GM21515 (cell line): ENCODE measurements at regions not wholly inside any gene's neighbourhood (a gene's known extent, or its start where the extent isn't known, plus 50 kb on each side); places are given as distances from the start of the nearest gene placed in this dataset.

Experiments
- ATAC-seq: cut with Tn5 transposase; IDR thresholded peaks from one replicate; pipeline ENCODE4 v1.9.1; 2021; ENCODE audit not compliant: unreplicated experiment

DNA sequence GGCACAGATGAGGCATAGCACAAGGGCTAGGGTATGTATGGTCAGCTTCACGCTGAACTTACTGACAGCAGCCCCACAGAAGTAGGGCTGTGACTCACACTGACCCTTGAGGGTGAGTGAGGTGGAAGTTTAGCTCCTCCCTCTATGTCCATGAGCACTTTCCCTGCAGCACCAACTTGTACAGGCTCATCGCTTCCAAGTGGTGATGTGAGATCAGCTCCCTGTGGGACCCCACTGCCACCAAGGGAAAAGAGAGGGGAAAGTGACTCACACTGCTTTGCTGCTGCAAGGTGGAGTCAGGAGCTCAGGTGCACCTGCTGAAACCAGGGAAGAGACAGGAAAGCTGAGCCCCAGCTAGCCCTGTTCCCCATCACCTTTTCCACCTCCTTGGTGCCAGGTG, 91.5 kb downstream of the TEX51 start:
- ATAC-seq, result no peak

DNA sequence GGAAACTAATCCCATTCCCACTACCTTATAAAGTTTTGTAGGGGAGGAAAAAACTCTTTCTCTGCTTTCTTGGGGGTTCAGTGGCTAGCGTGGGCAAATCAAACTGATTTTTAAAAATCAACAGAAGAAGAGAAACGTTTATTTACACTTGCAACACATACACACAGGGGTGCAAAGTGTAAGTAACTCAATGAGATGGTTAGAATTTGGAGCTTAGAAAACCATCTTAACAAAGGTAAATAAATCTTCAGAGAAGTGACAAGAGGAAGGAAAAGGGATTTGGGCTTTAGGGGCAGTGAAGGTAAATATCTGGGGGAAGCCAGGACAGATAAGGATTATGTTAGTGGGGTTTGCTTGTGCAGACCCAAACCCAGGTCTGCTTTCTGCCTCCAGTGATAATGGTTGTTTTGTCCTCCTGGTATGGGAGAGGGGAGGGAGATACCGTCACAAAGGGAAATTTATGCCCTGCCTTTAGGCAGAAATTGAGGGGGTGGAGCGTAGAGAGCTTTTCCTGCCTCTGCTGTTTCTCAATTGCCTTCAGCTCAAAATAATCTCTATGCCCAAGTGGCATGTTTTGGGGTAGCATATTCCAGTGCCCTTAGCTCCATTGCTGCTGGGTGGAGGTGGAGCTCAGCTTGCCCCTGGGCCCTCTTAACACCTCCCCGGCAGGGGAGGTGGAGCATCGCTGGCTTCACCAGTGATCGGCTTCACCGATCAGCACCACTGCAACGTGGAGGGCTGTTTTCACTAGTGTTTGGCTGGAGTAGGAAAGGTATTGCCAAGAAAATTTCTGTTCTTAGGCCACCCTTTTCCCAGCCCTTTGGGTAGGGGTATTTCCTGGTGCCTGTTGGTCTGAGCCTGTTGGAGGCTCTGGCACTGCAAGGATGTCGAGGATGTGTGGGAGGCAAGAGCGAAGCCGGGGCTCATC, 92.2 kb downstream of the TEX51 start:
- ATAC-seq, result no peak

DNA sequence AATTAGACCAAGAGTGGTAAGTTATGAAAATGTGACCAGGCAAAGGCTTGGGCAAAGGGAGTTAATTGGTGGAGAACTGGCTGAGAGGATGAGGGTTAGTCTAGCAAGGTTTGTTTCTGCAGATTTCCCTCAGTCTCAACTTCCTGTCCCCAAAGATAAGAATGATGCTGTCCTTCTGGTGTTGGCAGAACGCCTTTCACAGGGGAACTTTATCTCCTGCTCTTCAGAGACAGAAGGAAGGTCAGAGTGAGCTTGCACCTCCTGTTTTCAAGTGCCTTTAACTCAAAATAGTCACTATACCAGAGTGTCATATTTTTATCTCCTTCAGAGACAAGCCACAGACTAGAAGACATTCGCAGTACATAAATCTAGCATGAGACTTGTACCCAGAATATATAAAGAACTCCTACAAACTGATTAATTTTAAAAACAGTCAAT, 95.7 kb downstream of the TEX51 start:
- ATAC-seq, result no peak

GRCh38 chr2:126995621-126996377, 97.1 kb downstream of the TEX51 start:
- no peak for ATAC-seq

DNA sequence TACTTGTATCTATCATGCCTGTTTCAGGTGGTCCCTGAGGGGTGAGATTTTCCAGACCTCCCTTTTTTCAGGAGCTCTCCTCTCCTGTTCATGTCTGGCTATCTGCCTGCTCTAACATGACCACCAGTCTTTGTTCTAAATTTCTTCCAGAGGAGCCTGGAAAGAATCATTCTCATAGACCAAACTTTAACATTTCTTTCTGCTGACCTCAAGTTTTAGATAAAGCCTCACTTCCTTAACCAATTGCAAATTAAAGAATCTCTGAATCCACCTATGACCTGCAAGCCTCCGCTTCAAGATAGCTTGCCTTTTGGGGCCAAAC, 97.6 kb downstream of the TEX51 start:
- no peak for ATAC-seq
